ENCODE measurements at regions not wholly inside any gene's neighbourhood (a gene's known extent, or its start where the extent isn't known, plus 50 kb on each side); places are given as distances from the start of the nearest gene placed in this dataset.

DNA sequence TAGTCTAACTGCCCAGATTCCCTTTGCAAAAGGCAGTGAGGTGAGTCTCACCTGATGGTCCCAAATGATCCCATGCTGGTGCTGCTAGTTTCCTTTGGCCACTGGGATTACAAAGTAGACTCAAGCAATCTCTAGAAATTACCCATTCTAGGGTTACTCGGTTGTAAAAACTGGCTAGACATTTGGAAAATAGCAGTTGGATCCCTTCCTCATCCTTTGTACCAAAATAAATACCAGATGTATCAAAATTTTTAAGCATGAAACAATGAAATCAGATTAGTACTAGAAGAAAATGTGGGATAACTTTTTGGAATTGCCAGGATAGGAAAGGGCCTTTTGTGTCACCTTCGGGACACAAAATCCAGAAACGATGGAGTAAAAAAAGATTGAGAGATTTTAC lies 112.9 kb upstream of the TOP1 start:
- TF ChIP-seq, protein P1, sequence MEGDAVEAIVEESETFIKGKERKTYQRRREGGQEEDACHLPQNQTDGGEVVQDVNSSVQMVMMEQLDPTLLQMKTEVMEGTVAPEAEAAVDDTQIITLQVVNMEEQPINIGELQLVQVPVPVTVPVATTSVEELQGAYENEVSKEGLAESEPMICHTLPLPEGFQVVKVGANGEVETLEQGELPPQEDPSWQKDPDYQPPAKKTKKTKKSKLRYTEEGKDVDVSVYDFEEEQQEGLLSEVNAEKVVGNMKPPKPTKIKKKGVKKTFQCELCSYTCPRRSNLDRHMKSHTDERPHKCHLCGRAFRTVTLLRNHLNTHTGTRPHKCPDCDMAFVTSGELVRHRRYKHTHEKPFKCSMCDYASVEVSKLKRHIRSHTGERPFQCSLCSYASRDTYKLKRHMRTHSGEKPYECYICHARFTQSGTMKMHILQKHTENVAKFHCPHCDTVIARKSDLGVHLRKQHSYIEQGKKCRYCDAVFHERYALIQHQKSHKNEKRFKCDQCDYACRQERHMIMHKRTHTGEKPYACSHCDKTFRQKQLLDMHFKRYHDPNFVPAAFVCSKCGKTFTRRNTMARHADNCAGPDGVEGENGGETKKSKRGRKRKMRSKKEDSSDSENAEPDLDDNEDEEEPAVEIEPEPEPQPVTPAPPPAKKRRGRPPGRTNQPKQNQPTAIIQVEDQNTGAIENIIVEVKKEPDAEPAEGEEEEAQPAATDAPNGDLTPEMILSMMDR (IDR thresholded peaks at IDR 0.05), result no peak
- TF ChIP-seq EP300 (IDR thresholded peaks at IDR 0.05), result no peak
- no peak for TF ChIP-seq POLR2A (IDR thresholded peaks at IDR 0.05)
